ENCODE measurements at regions not wholly inside any gene's neighbourhood (a gene's known extent, or its start where the extent isn't known, plus 50 kb on each side); places are given as distances from the start of the nearest gene placed in this dataset.

GRCh38 chr22:49713003-49713402, 114.7 kb downstream of the BRD1 start:
- Histone ChIP-seq H3K4me3 (replicated peaks; ENCODE audit: insufficient read depth, low read length) (no peak overlapping the region), H3K27me3 (ENCODE audit: insufficient read depth, poor library complexity, severe bottlenecking) (peaks cover 3% of the 10 kb centered on the region), H3K27ac (replicated peaks) (no peak overlapping the region)
- TF ChIP-seq, protein P1, sequence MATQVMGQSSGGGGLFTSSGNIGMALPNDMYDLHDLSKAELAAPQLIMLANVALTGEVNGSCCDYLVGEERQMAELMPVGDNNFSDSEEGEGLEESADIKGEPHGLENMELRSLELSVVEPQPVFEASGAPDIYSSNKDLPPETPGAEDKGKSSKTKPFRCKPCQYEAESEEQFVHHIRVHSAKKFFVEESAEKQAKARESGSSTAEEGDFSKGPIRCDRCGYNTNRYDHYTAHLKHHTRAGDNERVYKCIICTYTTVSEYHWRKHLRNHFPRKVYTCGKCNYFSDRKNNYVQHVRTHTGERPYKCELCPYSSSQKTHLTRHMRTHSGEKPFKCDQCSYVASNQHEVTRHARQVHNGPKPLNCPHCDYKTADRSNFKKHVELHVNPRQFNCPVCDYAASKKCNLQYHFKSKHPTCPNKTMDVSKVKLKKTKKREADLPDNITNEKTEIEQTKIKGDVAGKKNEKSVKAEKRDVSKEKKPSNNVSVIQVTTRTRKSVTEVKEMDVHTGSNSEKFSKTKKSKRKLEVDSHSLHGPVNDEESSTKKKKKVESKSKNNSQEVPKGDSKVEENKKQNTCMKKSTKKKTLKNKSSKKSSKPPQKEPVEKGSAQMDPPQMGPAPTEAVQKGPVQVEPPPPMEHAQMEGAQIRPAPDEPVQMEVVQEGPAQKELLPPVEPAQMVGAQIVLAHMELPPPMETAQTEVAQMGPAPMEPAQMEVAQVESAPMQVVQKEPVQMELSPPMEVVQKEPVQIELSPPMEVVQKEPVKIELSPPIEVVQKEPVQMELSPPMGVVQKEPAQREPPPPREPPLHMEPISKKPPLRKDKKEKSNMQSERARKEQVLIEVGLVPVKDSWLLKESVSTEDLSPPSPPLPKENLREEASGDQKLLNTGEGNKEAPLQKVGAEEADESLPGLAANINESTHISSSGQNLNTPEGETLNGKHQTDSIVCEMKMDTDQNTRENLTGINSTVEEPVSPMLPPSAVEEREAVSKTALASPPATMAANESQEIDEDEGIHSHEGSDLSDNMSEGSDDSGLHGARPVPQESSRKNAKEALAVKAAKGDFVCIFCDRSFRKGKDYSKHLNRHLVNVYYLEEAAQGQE (IDR thresholded peaks at IDR 0.05; ENCODE audit: insufficient replicate concordance, low read depth) = no peak
- no peak for TF ChIP-seq POLR2AphosphoS5 (IDR thresholded peaks at IDR 0.05; ENCODE audit: low read depth)
- DNase-seq (ENCODE audit: low read depth in 1 of 2, low spot score in 1 of 2) = no peak

- no peak for TF ChIP-seq SPI1 (IDR thresholded peaks at IDR 0.05; ENCODE audit: borderline replicate concordance, low read depth)
- TF ChIP-seq, protein P1 (IDR thresholded peaks at IDR 0.05; ENCODE audit: insufficient replicate concordance, low read depth) = peak; percentile 94
- Histone ChIP-seq H3K4me3 (replicated peaks; ENCODE audit: insufficient read depth, low read length) (no peak overlapping the region), H3K27ac (replicated peaks) (no peak overlapping the region), H3K27me3 (ENCODE audit: insufficient read depth, poor library complexity, severe bottlenecking) (peaks cover 3% of the 10 kb centered on the region)
- DNase-seq (ENCODE audit: low read depth in 1 of 2, low spot score in 1 of 2) = no peak
These were observed 115.4 kb downstream of the BRD1 start for GRCh38 chr22:49712195-49712791.

- DNase-seq (ENCODE audit: low read depth in 1 of 2, low spot score in 1 of 2) = no peak
- H3K4me3 ChIP-seq (replicated peaks; ENCODE audit: insufficient read depth, low read length) = no peak overlapping the region
These were observed 116.9 kb downstream of the BRD1 start for GRCh38 chr22:49710746-49711145.

More at GRCh38 chr22:49710746-49711145, 116.9 kb downstream of the BRD1 start:
- peaks cover 9% of the 10 kb centered on the region for H3K27me3 ChIP-seq (ENCODE audit: insufficient read depth, poor library complexity, severe bottlenecking)
- no peak overlapping the region for H3K27ac ChIP-seq (replicated peaks)
- no peak for TF ChIP-seq SPI1 (IDR thresholded peaks at IDR 0.05; ENCODE audit: borderline replicate concordance, low read depth)
- TF ChIP-seq, protein P1 (IDR thresholded peaks at IDR 0.05; ENCODE audit: insufficient replicate concordance, low read depth) = no peak
- TF ChIP-seq POLR2AphosphoS5 (IDR thresholded peaks at IDR 0.05; ENCODE audit: low read depth) = no peak
- TF ChIP-seq GABPA (IDR thresholded peaks at IDR 0.05; ENCODE audit: low read depth) = no peak
- TF ChIP-seq, protein P2, sequence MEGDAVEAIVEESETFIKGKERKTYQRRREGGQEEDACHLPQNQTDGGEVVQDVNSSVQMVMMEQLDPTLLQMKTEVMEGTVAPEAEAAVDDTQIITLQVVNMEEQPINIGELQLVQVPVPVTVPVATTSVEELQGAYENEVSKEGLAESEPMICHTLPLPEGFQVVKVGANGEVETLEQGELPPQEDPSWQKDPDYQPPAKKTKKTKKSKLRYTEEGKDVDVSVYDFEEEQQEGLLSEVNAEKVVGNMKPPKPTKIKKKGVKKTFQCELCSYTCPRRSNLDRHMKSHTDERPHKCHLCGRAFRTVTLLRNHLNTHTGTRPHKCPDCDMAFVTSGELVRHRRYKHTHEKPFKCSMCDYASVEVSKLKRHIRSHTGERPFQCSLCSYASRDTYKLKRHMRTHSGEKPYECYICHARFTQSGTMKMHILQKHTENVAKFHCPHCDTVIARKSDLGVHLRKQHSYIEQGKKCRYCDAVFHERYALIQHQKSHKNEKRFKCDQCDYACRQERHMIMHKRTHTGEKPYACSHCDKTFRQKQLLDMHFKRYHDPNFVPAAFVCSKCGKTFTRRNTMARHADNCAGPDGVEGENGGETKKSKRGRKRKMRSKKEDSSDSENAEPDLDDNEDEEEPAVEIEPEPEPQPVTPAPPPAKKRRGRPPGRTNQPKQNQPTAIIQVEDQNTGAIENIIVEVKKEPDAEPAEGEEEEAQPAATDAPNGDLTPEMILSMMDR (IDR thresholded peaks at IDR 0.05; ENCODE audit: insufficient read depth, low read length) = no peak

Measured in HL-60 (cell line).